Duodenal mucosa (tissue), 2 donors: ENCODE measurements at regions not wholly inside any gene's neighbourhood (a gene's known extent, or its start where the extent isn't known, plus 50 kb on each side); places are given as distances from the start of the nearest gene placed in this dataset.

Experiments
- H3K27ac ChIP-seq: one replicate; pipeline ENCODE4 v1.7.0; 2013; ENCODE audit warnings: low read depth, low read length
- H3K27me3 ChIP-seq, 2 donors: one replicate each; pipeline ENCODE4 v1.7.0; 2013; ENCODE audit warnings: low read length in 2 of 2, control low read depth in 1 of 2; ENCODE audit not compliant: insufficient read depth in 2 of 2, control insufficient read depth in 1 of 2
- H3K36me3 ChIP-seq, 2 donors: one replicate each; pipeline ENCODE4 v1.7.0; 2013; ENCODE audit warnings: low read length in 2 of 2, control low read depth in 1 of 2; ENCODE audit not compliant: insufficient read depth in 2 of 2, control insufficient read depth in 1 of 2
- H3K4me1 ChIP-seq, 2 donors: one replicate each; pipeline ENCODE4 v1.7.0; 2013; ENCODE audit warnings: low read length in 2 of 2, control low read depth in 1 of 2; ENCODE audit not compliant: insufficient read depth in 2 of 2, control insufficient read depth in 1 of 2
- H3K4me3 ChIP-seq, 2 donors: one replicate each; pipeline ENCODE4 v1.7.0; 2013; ENCODE audit warnings: low read length in 2 of 2, low read depth in 1 of 2
- H3K9ac ChIP-seq, 2 donors: one replicate each; pipeline ENCODE4 v1.7.0; 2013; ENCODE audit warnings: low read length in 2 of 2, low read depth in 1 of 2
- H3K9me3 ChIP-seq, 2 donors: one replicate each; pipeline ENCODE4 v1.7.0; 2013; ENCODE audit warnings: low read length in 2 of 2, control low read depth in 1 of 2; ENCODE audit not compliant: control insufficient read depth in 1 of 2

GRCh38 chr9:105861972-105862371, 167.6 kb downstream of the TMEM38B start:
- no peaks in the 10 kb centered on the region for H3K9me3 ChIP-seq
- no peak overlapping the region for H3K9ac ChIP-seq
- H3K4me1 ChIP-seq, result no peaks in the 10 kb centered on the region
- H3K27ac ChIP-seq, result no peak overlapping the region
- H3K36me3 ChIP-seq, result no peaks in the 10 kb centered on the region
- no peak overlapping the region for H3K4me3 ChIP-seq
- no peaks in the 10 kb centered on the region for H3K27me3 ChIP-seq

- no peaks in the 10 kb centered on the region for H3K36me3 ChIP-seq
- H3K27me3 ChIP-seq, result no peaks in the 10 kb centered on the region
- H3K9ac ChIP-seq, result no peak overlapping the region
- H3K9me3 ChIP-seq, result no peaks in the 10 kb centered on the region
- no peaks in the 10 kb centered on the region for H3K4me1 ChIP-seq
- H3K4me3 ChIP-seq, result no peak overlapping the region
- H3K27ac ChIP-seq, result no peak overlapping the region
Measured at GRCh38 chr9:105864248-105864898, 170.0 kb downstream of the TMEM38B start.

GRCh38 chr9:105865285-105865684, 170.9 kb downstream of the TMEM38B start:
- no peaks in the 10 kb centered on the region for H3K27me3 ChIP-seq
- H3K9me3 ChIP-seq, result no peaks in the 10 kb centered on the region
- no peak overlapping the region for H3K27ac ChIP-seq
- no peaks in the 10 kb centered on the region for H3K4me1 ChIP-seq
- H3K4me3 ChIP-seq, result no peak overlapping the region
- H3K9ac ChIP-seq, result no peak overlapping the region
- H3K36me3 ChIP-seq, result no peaks in the 10 kb centered on the region

GRCh38 chr9:105871540-105871939, 177.2 kb downstream of the TMEM38B start:
- H3K27me3 ChIP-seq, result no peaks in the 10 kb centered on the region
- H3K4me1 ChIP-seq, result no peaks in the 10 kb centered on the region
- H3K9me3 ChIP-seq, result no peaks in the 10 kb centered on the region
- H3K27ac ChIP-seq, result no peak overlapping the region
- no peaks in the 10 kb centered on the region for H3K36me3 ChIP-seq
- no peak overlapping the region for H3K4me3 ChIP-seq
- H3K9ac ChIP-seq, result no peak overlapping the region

- H3K27me3 ChIP-seq, result no peaks in the 10 kb centered on the region
- no peak overlapping the region for H3K27ac ChIP-seq
- no peak overlapping the region for H3K9ac ChIP-seq
Measured at GRCh38 chr9:105873801-105874200, 179.5 kb downstream of the TMEM38B start.

GRCh38 chr9:105877721-105878120, 183.4 kb downstream of the TMEM38B start:
- no peak overlapping the region for H3K27ac ChIP-seq
- H3K36me3 ChIP-seq, result no peaks in the 10 kb centered on the region
- H3K27me3 ChIP-seq, result no peaks in the 10 kb centered on the region
- no peaks in the 10 kb centered on the region for H3K4me1 ChIP-seq
- no peaks in the 10 kb centered on the region for H3K9me3 ChIP-seq
- H3K4me3 ChIP-seq, result no peak overlapping the region
- no peak overlapping the region for H3K9ac ChIP-seq

More at GRCh38 chr9:105873801-105874200, 179.5 kb downstream of the TMEM38B start:
- Histone ChIP-seq H3K4me1 (no peaks in the 10 kb centered on the region), H3K9me3 (no peaks in the 10 kb centered on the region), H3K36me3 (no peaks in the 10 kb centered on the region), H3K4me3 (no peak overlapping the region)

- H3K36me3 ChIP-seq, result no peaks in the 10 kb centered on the region
- H3K4me1 ChIP-seq, result no peaks in the 10 kb centered on the region
- no peak overlapping the region for H3K9ac ChIP-seq
- H3K9me3 ChIP-seq, result no peaks in the 10 kb centered on the region
- H3K27ac ChIP-seq, result no peak overlapping the region
- H3K27me3 ChIP-seq, result no peaks in the 10 kb centered on the region
- no peak overlapping the region for H3K4me3 ChIP-seq
Measured at GRCh38 chr9:105879181-105879580, 184.8 kb downstream of the TMEM38B start.

GRCh38 chr9:105880517-105880916, 186.2 kb downstream of the TMEM38B start:
- no peak overlapping the region for H3K4me3 ChIP-seq
- H3K4me1 ChIP-seq, result no peaks in the 10 kb centered on the region
- no peaks in the 10 kb centered on the region for H3K9me3 ChIP-seq
- H3K36me3 ChIP-seq, result no peaks in the 10 kb centered on the region
- H3K9ac ChIP-seq, result no peak overlapping the region
- no peaks in the 10 kb centered on the region for H3K27me3 ChIP-seq
- no peak overlapping the region for H3K27ac ChIP-seq

GRCh38 chr9:105881021-105881420, 186.7 kb downstream of the TMEM38B start:
- no peaks in the 10 kb centered on the region for H3K36me3 ChIP-seq
- no peak overlapping the region for H3K27ac ChIP-seq
- H3K4me1 ChIP-seq, result no peaks in the 10 kb centered on the region
- H3K27me3 ChIP-seq, result no peaks in the 10 kb centered on the region
- no peak overlapping the region for H3K9ac ChIP-seq
- H3K9me3 ChIP-seq, result no peaks in the 10 kb centered on the region
- no peak overlapping the region for H3K4me3 ChIP-seq

GRCh38 chr9:105881654-105882349, 187.5 kb downstream of the TMEM38B start:
- Histone ChIP-seq H3K9ac (no peak overlapping the region), H3K27me3 (no peaks in the 10 kb centered on the region), H3K36me3 (no peaks in the 10 kb centered on the region), H3K4me1 (no peaks in the 10 kb centered on the region), H3K9me3 (no peaks in the 10 kb centered on the region), H3K4me3 (no peak overlapping the region), H3K27ac (no peak overlapping the region)
